Smooth muscle cell (in vitro differentiated cells): ENCODE measurements at regions not wholly inside any gene's neighbourhood (a gene's known extent, or its start where the extent isn't known, plus 50 kb on each side); places are given as distances from the start of the nearest gene placed in this dataset.

Source experiments
- DNase-seq: peaks from one replicate; lab custom pipeline; 2025; ENCODE audit not compliant: unreplicated experiment; lab: John Stamatoyannopoulos, UW
- H2AFZ ChIP-seq: fragments of 200-600 bp; sonication (generic); 2 replicates; pipeline ENCODE4 v1.6.0; 2016; ENCODE audit warnings: antibody characterized with exemption, low read depth, mild to moderate bottlenecking
- H3F3A ChIP-seq: fragments of 200-600 bp; sonication (generic); 2 replicates; pipeline ENCODE4 v1.6.0; 2017; ENCODE audit warnings: antibody characterized with exemption, low read depth
- H3K27ac ChIP-seq: fragments of 200-600 bp; sonication (generic); 2 replicates; pipeline ENCODE4 v1.5.1; 2016; ENCODE audit warnings: low read depth, mild to moderate bottlenecking
- H3K27me3 ChIP-seq: fragments of 200-600 bp; sonication (generic); 2 replicates; pipeline ENCODE4 v1.6.1; 2016; ENCODE audit warnings: low read depth, mild to moderate bottlenecking
- H3K36me3 ChIP-seq: fragments of 200-600 bp; sonication (generic); 2 replicates; pipeline ENCODE4 v1.5.1; 2016; ENCODE audit warnings: low read depth
- H3K4me1 ChIP-seq: fragments of 200-600 bp; sonication (generic); 2 replicates; pipeline ENCODE4 v1.5.1; 2016; ENCODE audit warnings: low read depth
- H3K4me2 ChIP-seq: fragments of 200-600 bp; sonication (generic); 2 replicates; pipeline ENCODE4 v1.6.0; 2016; ENCODE audit warnings: mild to moderate bottlenecking
- H3K4me3 ChIP-seq: fragments of 200-600 bp; sonication (generic); 2 replicates; pipeline ENCODE4 v1.5.1; 2016; ENCODE audit warnings: mild to moderate bottlenecking
- H3K79me2 ChIP-seq: fragments of 200-600 bp; sonication (generic); 2 replicates; pipeline ENCODE4 v1.6.0; 2016; ENCODE audit warnings: low read depth, mild to moderate bottlenecking
- H3K9ac ChIP-seq: fragments of 200-600 bp; sonication (generic); 2 replicates; pipeline ENCODE4 v1.6.0; 2016; ENCODE audit warnings: low read depth
- H3K9me3 ChIP-seq: fragments of 200-600 bp; sonication (generic); replicated peaks from 2 replicates; pipeline ENCODE4 v1.5.1; 2016; ENCODE audit warnings: low read depth
- H4K20me1 ChIP-seq: fragments of 200-600 bp; sonication (generic); 2 replicates; pipeline ENCODE4 v1.6.0; 2016; ENCODE audit warnings: low read depth
- WGBS: methylation state at CpG from one replicate; pipeline ENCODE4 v1.1.7; 2016; ENCODE audit warnings: low lambda C conversion rate; 5-methylcytosine and 5-hydroxymethylcytosine counted together
- TF ChIP-seq, protein P1 (sequence below): fragments of 200-600 bp; sonication (generic); IDR thresholded peaks from 2 replicates; pipeline ENCODE4 v1.5.1; 2017; ENCODE audit warnings: borderline replicate concordance, mild to moderate bottlenecking, antibody characterized with exemption; ENCODE audit not compliant: insufficient read depth, poor library complexity, severe bottlenecking

DNA sequence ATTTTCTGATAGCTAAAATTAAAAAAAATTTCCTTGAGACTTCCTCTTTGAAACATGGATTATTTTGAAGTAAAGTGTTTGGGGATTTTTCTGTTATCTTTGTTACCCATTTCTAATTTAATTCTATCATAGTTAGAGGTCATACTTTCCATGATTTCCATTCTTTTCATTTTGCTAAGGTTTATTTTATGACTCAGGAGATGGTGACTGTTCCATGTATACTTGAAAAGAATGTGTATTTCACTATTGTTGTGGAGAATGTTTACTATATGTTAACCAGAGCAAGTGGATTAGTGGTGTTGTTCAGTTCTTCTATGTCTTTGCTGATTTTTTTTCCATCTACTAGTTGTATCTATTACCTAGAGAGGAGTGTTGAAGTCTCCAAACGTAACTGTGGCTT lies 250.5 kb upstream of the PELI2 start:
- TF ChIP-seq, protein P1, sequence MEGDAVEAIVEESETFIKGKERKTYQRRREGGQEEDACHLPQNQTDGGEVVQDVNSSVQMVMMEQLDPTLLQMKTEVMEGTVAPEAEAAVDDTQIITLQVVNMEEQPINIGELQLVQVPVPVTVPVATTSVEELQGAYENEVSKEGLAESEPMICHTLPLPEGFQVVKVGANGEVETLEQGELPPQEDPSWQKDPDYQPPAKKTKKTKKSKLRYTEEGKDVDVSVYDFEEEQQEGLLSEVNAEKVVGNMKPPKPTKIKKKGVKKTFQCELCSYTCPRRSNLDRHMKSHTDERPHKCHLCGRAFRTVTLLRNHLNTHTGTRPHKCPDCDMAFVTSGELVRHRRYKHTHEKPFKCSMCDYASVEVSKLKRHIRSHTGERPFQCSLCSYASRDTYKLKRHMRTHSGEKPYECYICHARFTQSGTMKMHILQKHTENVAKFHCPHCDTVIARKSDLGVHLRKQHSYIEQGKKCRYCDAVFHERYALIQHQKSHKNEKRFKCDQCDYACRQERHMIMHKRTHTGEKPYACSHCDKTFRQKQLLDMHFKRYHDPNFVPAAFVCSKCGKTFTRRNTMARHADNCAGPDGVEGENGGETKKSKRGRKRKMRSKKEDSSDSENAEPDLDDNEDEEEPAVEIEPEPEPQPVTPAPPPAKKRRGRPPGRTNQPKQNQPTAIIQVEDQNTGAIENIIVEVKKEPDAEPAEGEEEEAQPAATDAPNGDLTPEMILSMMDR: no peak

DNA sequence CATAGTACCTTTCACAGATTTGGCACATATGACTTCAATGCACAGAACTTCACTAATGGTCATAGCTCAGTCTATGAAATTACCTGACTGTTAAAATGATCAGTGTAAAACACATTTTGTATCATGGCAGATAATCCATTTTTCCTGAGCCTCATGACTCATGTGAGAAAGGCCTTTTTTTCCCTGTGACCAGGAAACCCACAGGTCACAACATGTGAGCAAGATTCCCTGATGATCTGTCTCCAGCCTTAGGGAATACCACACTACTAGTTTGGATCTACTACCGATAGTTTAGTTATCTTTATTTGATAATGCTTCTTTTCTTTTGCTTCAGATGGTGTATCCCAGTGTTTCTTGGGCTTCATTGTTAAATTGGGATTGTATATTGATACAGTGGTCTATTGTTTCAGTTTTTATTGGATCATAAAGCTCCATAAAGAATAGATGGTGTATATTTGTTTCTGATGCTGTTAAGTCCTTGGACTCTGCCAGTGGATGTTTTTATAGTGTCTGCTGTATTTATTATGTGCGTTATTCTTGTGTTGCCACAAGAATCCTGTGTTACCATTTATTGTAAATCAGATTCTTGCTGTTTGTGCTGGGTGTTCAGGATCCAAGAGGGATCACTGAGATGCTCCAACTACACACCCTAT lies 248.7 kb upstream of the PELI2 start:
- H3F3A ChIP-seq: no peaks in the 10 kb centered on the region

More for the DNA sequence above, 250.5 kb upstream of the PELI2 start:
- Histone ChIP-seq H2AFZ (no peak overlapping the region), H3K79me2 (no peaks in the 10 kb centered on the region), H3K9ac (no peak overlapping the region), H3K9me3 (peaks cover 6% of the 10 kb centered on the region), H3F3A (no peaks in the 10 kb centered on the region), H3K4me2 (no peak overlapping the region), H3K36me3 (no peaks in the 10 kb centered on the region), H3K27ac (no peak overlapping the region), H4K20me1 (no peaks in the 10 kb centered on the region), H3K4me1 (no peaks in the 10 kb centered on the region), H3K4me3 (no peak overlapping the region), H3K27me3 (no peaks in the 10 kb centered on the region)
- no peak for DNase-seq
- WGBS: 76% methylated on average over 1 of the region's 1 CpG

DNA sequence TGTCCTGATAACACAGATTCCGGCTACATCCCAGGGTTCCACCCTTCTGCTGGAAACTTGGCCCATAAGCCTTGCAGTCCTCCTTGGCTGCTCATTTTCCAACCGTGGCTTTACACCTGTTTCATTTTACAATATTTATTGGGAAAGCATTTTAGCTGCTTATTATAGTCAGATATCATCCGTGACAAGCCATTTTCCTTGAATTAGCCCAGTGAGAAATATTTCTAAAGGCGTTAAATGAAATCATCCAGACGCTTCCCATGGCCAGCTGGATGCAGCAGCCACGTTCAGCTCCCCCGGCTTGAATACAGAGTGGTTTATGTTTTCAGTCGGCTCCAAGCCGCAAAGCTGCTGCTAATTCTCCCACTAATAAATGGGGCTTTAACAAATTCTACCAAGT lies 245.0 kb upstream of the PELI2 start:
- Histone ChIP-seq H3K4me2 (peak overlapping the region; percentile 35), H3K9ac (no peak overlapping the region), H3K79me2 (no peaks in the 10 kb centered on the region), H4K20me1 (no peaks in the 10 kb centered on the region), H3K27me3 (peaks cover 11% of the 10 kb centered on the region), H3K4me3 (no peak overlapping the region), H3K27ac (no peak overlapping the region), H3K4me1 (no peaks in the 10 kb centered on the region), H3K36me3 (no peaks in the 10 kb centered on the region), H3F3A (no peaks in the 10 kb centered on the region), H2AFZ (peak overlapping the region; percentile 14), H3K9me3 (no peaks in the 10 kb centered on the region)
- TF ChIP-seq, protein P1: no peak
- DNase-seq: no peak
- WGBS: 36% methylated on average over 9 of the region's 9 CpGs

More for the DNA sequence above, 248.7 kb upstream of the PELI2 start:
- Histone ChIP-seq H3K27me3 (no peaks in the 10 kb centered on the region), H3K4me2 (no peak overlapping the region), H2AFZ (no peak overlapping the region), H3K4me1 (no peaks in the 10 kb centered on the region), H3K9me3 (no peaks in the 10 kb centered on the region), H3K79me2 (no peaks in the 10 kb centered on the region), H3K4me3 (no peak overlapping the region), H4K20me1 (no peaks in the 10 kb centered on the region), H3K36me3 (no peaks in the 10 kb centered on the region), H3K9ac (no peak overlapping the region), H3K27ac (no peak overlapping the region)
- WGBS: 78% methylated on average over 2 of the region's 2 CpGs
- TF ChIP-seq, protein P1: no peak
- DNase-seq: no peak

DNA sequence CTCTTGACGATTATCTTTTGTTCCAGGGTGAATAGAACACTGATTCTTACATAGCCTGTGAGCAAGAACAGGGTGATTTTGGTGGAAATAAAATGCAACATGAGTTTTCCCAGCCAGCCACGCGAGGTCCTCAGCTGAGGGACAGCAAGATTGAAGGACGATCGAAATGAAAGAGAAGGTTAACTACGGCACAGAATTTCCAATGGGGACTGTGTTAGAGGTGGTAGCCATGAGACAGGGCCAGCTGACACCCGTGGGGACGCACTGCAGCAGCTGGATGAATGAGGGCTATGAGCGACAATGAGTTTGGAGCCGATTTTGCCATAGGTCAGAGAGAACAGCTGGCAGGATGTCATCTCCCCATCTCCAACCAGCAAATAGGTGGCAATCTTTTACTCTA lies 243.4 kb upstream of the PELI2 start:
- Histone ChIP-seq H2AFZ (no peak overlapping the region), H3K4me1 (no peaks in the 10 kb centered on the region), H3K4me3 (no peak overlapping the region), H3K27ac (no peak overlapping the region), H3K36me3 (no peaks in the 10 kb centered on the region), H3K4me2 (no peak overlapping the region), H3F3A (no peaks in the 10 kb centered on the region), H3K9me3 (no peaks in the 10 kb centered on the region), H3K27me3 (peaks cover 23% of the 10 kb centered on the region), H4K20me1 (no peaks in the 10 kb centered on the region), H3K79me2 (no peaks in the 10 kb centered on the region), H3K9ac (no peak overlapping the region)
- DNase-seq: no peak
- TF ChIP-seq, protein P1: no peak
- 87% methylated on average over 10 of the region's 10 CpGs for WGBS
